ENCODE measurements at regions not wholly inside any gene's neighbourhood (a gene's known extent, or its start where the extent isn't known, plus 50 kb on each side); places are given as distances from the start of the nearest gene placed in this dataset.

DNA sequence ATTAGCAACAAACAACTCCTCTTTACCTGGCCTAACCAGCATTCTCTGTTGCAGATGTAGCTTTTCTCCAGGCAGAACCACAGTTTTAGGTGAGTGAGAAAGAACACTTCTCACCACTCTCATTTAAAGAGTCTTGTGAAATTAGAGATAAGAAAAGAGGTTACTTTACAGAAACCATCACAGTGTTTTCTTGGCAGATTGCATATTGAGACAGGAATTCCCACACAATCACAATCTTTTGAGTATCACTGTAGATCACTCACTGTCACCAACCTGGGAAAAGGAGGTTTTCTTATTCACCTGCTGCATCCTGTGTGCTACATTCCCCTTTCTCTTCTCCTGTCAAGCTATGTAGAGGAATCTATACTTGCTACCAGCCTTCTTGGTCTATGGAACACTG, 574.6 kb downstream of the SLC4A3 start:
- no peak overlapping the region for H3K4me3 ChIP-seq (ENCODE audit: extremely low read depth, insufficient read depth, low read length, poor library complexity, severe bottlenecking)
- no peaks in the 10 kb centered on the region for H3K9me3 ChIP-seq (ENCODE audit: control insufficient read depth, low read length)
- H3K36me3 ChIP-seq (ENCODE audit: control insufficient read depth, insufficient read depth, low read length) = no peaks in the 10 kb centered on the region
- no peak overlapping the region for H3K27ac ChIP-seq (ENCODE audit: low read depth, low read length, severe bottlenecking)
- H3K4me1 ChIP-seq (ENCODE audit: control insufficient read depth, insufficient read depth, low read length, poor library complexity, severe bottlenecking) = no peaks in the 10 kb centered on the region

DNA sequence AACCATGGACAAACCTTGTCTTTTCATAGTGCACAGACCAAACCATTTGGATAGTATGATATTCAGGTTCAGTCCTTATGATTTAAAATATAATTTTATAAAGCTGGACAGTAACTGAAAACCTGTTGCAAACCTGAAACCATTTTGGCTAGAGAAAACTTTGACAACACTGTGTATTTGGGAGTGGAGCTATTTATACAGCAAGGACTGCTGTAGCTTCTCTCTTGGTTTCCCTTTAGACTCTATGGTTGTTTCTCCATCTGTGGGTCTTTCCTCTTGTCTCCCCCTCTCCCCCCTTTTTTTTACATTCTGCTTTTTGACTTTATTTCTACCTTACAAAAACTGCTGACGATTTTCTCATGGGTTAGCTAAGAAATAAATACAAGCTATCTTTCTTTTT, 581.7 kb downstream of the SLC4A3 start:
- H3K9me3 ChIP-seq (ENCODE audit: control insufficient read depth, low read length) = no peaks in the 10 kb centered on the region
- no peak overlapping the region for H3K4me3 ChIP-seq (ENCODE audit: extremely low read depth, insufficient read depth, low read length, poor library complexity, severe bottlenecking)
- no peaks in the 10 kb centered on the region for H3K36me3 ChIP-seq (ENCODE audit: control insufficient read depth, insufficient read depth, low read length)
- no CpG with 5 or more reads among the region's 1 CpG for WGBS, 2 experiments (ENCODE audit: insufficient coverage in 2 of 2)
- H3K27ac ChIP-seq (ENCODE audit: low read depth, low read length, severe bottlenecking) = no peak overlapping the region
- H3K4me1 ChIP-seq (ENCODE audit: control insufficient read depth, insufficient read depth, low read length, poor library complexity, severe bottlenecking) = no peaks in the 10 kb centered on the region

DNA sequence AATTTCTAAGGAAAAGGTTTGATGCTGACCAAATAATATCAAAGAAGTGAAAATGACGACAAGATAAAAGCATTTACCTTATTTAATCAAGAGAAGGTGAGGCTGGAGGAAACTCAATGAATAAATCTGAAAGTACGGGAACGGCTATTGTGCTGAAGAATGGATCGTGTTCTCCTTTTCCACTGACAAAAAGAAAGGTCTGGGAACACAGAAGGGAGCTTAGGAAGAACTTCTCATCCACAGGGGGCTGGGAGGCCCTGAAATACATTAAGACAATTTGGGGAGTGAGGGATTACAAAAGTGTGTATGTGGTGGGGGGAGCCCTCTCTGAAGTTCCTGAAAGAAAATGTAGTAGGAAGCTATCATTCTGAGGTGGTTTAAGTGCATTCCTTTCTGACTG, 582.3 kb downstream of the SLC4A3 start:
- H3K9me3 ChIP-seq (ENCODE audit: control insufficient read depth, low read length) = no peaks in the 10 kb centered on the region
- H3K27ac ChIP-seq (ENCODE audit: low read depth, low read length, severe bottlenecking) = no peak overlapping the region
- no peak overlapping the region for H3K4me3 ChIP-seq (ENCODE audit: extremely low read depth, insufficient read depth, low read length, poor library complexity, severe bottlenecking)
- H3K36me3 ChIP-seq (ENCODE audit: control insufficient read depth, insufficient read depth, low read length) = no peaks in the 10 kb centered on the region
- WGBS, 2 experiments (ENCODE audit: insufficient coverage in 2 of 2) = no CpG with 5 or more reads among the region's 4 CpGs
- no peaks in the 10 kb centered on the region for H3K4me1 ChIP-seq (ENCODE audit: control insufficient read depth, insufficient read depth, low read length, poor library complexity, severe bottlenecking)

DNA sequence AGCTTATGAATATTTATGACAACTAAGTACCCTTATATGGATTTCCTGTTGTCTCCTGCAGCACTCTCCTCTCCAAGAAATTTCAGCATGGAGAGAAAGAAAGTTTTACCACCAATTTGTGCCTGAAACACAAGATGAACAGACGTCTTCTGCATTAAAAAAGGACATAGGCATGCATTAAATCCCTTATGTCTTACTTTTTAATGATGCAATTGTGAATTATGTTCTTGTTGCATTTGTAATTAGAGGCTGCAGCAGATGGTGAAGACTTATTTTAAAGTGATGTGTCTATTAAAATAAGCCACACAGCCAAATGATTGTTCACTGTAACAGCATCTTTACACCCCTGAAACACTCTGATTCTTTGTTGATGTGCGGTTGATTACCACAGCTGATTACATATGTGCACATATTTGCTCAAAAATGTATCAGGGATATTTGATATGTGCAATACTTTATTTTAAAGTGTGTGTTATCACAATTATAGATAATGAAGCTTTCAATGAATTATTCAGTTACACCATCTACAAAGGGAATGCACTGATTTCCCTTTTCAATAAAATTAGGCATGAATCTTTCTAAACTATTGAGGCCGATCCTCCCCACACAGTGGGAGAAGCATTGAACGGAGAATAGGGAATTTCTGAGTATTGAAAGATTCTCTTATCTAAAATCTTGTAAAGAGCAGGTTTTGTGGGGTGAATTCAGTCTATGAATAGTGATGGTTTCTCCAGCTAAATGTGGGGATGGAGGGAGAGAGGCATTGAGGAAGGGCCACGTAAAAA, 585.1 kb downstream of the SLC4A3 start:
- Histone ChIP-seq H3K9me3 (ENCODE audit: control insufficient read depth, low read length) (no peaks in the 10 kb centered on the region), H3K36me3 (ENCODE audit: control insufficient read depth, insufficient read depth, low read length) (no peaks in the 10 kb centered on the region), H3K27ac (ENCODE audit: low read depth, low read length, severe bottlenecking) (no peak overlapping the region), H3K4me1 (ENCODE audit: control insufficient read depth, insufficient read depth, low read length, poor library complexity, severe bottlenecking) (no peaks in the 10 kb centered on the region), H3K4me3 (ENCODE audit: extremely low read depth, insufficient read depth, low read length, poor library complexity, severe bottlenecking) (no peak overlapping the region)
- WGBS, 2 experiments (ENCODE audit: insufficient coverage in 2 of 2) = 60 to 100% methylated on average over 1 to 2 of the region's 5 CpGs

DNA sequence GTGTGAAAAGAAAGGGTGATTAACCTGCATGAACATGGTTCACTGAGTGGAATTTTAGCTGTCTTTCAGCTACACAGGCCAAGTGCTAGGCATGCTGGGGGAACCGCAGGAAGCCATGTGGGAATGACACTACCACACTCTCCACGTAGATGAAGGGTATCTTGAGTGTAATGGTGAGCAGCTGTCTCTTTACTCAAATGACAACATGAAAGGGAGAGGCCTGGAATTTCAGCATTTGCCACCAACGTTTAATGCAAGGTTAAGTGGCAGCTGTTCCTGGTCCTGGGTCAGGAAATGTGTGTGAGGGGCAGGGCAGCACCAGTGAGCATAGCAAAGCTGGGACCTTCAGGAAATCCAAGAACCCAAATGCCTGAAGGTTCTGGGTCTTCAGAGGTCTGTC, 588.4 kb downstream of the SLC4A3 start:
- no peaks in the 10 kb centered on the region for H3K4me1 ChIP-seq (ENCODE audit: control insufficient read depth, insufficient read depth, low read length, poor library complexity, severe bottlenecking)
- no peak overlapping the region for H3K27ac ChIP-seq (ENCODE audit: low read depth, low read length, severe bottlenecking)
- H3K4me3 ChIP-seq (ENCODE audit: extremely low read depth, insufficient read depth, low read length, poor library complexity, severe bottlenecking) = no peak overlapping the region
- H3K36me3 ChIP-seq (ENCODE audit: control insufficient read depth, insufficient read depth, low read length) = no peaks in the 10 kb centered on the region
- WGBS, 2 experiments (ENCODE audit: insufficient coverage in 2 of 2) = 50 to 100% methylated on average over 1 of the region's 3 CpGs
- no peaks in the 10 kb centered on the region for H3K9me3 ChIP-seq (ENCODE audit: control insufficient read depth, low read length)

DNA sequence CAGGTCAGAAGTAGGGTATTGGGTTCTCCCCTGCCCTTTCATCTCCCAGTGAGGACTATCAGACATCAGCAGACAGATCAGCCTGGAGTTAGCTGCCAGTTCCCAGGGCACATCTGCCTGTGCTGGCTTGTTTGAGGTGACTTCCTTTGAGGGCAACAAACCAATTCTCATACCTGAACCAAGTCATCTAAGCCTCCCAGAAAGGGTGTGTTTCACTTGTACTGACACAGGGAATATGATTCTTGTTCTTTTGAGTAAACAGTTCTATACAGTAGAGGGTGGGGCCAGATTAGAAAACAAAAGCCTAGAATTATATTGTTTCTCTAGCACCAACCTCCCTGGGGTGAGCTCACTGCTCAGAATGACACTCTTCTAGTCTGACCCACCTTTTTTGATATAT, 591.9 kb downstream of the SLC4A3 start:
- no peaks in the 10 kb centered on the region for H3K9me3 ChIP-seq (ENCODE audit: control insufficient read depth, low read length)
- no peak overlapping the region for H3K27ac ChIP-seq (ENCODE audit: low read depth, low read length, severe bottlenecking)
- no peaks in the 10 kb centered on the region for H3K4me1 ChIP-seq (ENCODE audit: control insufficient read depth, insufficient read depth, low read length, poor library complexity, severe bottlenecking)
- no peaks in the 10 kb centered on the region for H3K36me3 ChIP-seq (ENCODE audit: control insufficient read depth, insufficient read depth, low read length)
- H3K4me3 ChIP-seq (ENCODE audit: extremely low read depth, insufficient read depth, low read length, poor library complexity, severe bottlenecking) = no peak overlapping the region

DNA sequence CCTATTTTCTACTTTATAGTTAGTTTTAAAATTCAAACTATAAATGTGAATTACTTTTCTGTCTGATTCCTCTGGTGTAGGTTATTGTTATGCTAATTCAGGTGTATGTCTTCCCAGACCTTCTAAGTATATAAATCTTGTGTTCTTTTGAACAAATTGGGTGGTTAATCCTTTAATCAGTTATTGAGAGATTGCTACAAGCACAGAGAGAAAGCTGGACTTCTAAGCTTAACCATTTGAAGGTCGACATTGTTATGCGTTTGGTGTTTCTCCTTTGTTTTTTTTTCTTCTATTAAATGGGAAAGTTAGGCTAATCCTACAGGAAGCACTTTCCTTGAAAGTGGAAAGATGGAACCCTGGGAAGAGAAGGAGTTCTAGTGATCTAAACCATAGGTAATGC, 592.6 kb downstream of the SLC4A3 start:
- WGBS, 2 experiments (ENCODE audit: insufficient coverage in 2 of 2) = 60 to 80% methylated on average over 1 of the region's 2 CpGs
- no peaks in the 10 kb centered on the region for H3K36me3 ChIP-seq (ENCODE audit: control insufficient read depth, insufficient read depth, low read length)
- no peaks in the 10 kb centered on the region for H3K4me1 ChIP-seq (ENCODE audit: control insufficient read depth, insufficient read depth, low read length, poor library complexity, severe bottlenecking)
- no peaks in the 10 kb centered on the region for H3K9me3 ChIP-seq (ENCODE audit: control insufficient read depth, low read length)
- H3K4me3 ChIP-seq (ENCODE audit: extremely low read depth, insufficient read depth, low read length, poor library complexity, severe bottlenecking) = no peak overlapping the region
- H3K27ac ChIP-seq (ENCODE audit: low read depth, low read length, severe bottlenecking) = no peak overlapping the region

DNA sequence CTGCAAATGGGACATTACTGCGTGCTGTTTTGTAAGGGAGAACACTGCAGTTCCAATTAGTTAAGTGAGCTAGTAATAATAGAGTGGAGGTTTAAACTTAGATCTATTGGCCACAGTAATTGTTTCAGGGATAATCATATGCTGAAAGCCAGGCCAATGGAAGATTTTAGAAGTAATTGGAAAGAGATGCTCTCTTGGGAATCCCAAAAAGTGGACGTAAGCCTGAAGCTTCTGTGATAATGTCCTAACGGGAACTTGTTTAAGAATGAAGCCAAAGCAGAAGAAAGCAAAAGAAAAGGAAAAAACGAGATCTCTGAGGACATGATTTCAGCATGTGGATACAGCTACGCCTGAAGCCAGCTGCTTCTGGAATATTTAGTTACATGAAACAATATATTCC, 594.6 kb downstream of the SLC4A3 start:
- no peaks in the 10 kb centered on the region for H3K4me1 ChIP-seq (ENCODE audit: control insufficient read depth, insufficient read depth, low read length, poor library complexity, severe bottlenecking)
- 95 to 96% methylated on average over 2 of the region's 5 CpGs for WGBS, 2 experiments (ENCODE audit: insufficient coverage in 2 of 2)
- H3K27ac ChIP-seq (ENCODE audit: low read depth, low read length, severe bottlenecking) = no peak overlapping the region
- H3K36me3 ChIP-seq (ENCODE audit: control insufficient read depth, insufficient read depth, low read length) = no peaks in the 10 kb centered on the region
- no peaks in the 10 kb centered on the region for H3K9me3 ChIP-seq (ENCODE audit: control insufficient read depth, low read length)
- H3K4me3 ChIP-seq (ENCODE audit: extremely low read depth, insufficient read depth, low read length, poor library complexity, severe bottlenecking) = no peak overlapping the region

DNA sequence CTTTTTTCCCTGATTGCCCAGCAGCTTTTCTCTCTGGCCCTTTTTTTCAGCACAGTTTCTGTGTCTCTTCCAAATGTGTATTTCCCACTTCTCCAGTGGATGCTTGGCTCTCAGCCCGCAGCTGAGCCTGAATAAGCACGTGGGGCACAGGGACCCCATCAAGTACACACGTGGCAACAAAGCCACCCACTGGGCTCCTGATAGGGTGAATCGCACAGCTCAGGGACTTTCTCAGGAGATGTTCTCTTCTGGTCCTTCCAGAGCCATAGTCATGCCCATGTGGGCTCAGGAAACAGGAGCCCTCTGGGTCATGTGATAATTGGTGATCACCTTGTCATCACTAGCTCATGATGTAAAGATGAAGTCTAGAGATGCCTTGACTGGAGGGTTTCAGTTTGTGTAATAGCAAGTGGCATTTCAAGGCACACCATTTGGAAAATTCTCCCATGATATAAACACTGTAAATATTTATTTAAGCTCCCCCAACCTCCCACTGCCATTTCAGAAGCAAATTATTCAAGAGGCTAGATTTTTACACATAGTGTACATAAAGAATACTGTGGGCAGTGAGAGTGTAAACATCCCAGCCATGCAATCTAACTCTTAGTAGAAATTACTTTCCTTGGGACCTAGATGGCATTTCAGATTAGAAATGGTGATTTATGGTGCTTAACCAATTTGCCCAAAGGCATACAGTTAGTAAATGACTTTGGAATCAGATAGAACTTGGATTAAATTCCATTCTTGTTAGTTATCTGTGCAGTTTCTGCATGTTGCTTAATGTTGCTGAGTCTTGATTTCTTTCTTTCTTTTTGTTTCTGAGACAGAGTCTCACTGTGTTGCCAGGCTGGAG, 597.5 kb downstream of the SLC4A3 start:
- Histone ChIP-seq H3K9me3 (ENCODE audit: control insufficient read depth, low read length) (no peaks in the 10 kb centered on the region), H3K36me3 (ENCODE audit: control insufficient read depth, insufficient read depth, low read length) (no peaks in the 10 kb centered on the region), H3K27ac (ENCODE audit: low read depth, low read length, severe bottlenecking) (no peak overlapping the region), H3K4me3 (ENCODE audit: extremely low read depth, insufficient read depth, low read length, poor library complexity, severe bottlenecking) (no peak overlapping the region), H3K4me1 (ENCODE audit: control insufficient read depth, insufficient read depth, low read length, poor library complexity, severe bottlenecking) (peaks cover 8% of the 10 kb centered on the region)
- WGBS, 2 experiments (ENCODE audit: insufficient coverage in 2 of 2) = 85% methylated on average over 4 of the region's 4 CpGs

DNA sequence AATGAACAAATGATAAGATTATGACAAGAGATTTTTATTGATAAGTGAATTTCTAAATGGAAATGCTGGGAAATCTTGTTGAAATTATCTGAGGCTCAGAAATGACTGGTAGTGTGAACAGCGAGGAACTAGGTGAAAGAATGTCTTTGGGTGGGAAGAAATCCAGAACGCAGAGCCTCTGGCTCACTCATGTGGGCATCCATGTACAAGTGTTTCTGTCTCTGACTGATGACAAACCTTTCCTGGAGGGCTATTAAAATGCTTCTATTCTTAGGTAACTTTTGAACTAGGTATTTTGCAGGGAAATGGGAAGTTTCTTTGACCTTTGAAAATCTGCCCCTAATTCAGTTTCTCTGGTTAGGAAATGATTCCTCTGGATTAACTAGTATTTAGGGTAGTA, 598.6 kb downstream of the SLC4A3 start:
- Histone ChIP-seq H3K4me1 (ENCODE audit: control insufficient read depth, insufficient read depth, low read length, poor library complexity, severe bottlenecking) (peaks cover 8% of the 10 kb centered on the region), H3K9me3 (ENCODE audit: control insufficient read depth, low read length) (no peaks in the 10 kb centered on the region), H3K36me3 (ENCODE audit: control insufficient read depth, insufficient read depth, low read length) (no peaks in the 10 kb centered on the region), H3K27ac (ENCODE audit: low read depth, low read length, severe bottlenecking) (no peak overlapping the region), H3K4me3 (ENCODE audit: extremely low read depth, insufficient read depth, low read length, poor library complexity, severe bottlenecking) (no peak overlapping the region)
- 100% methylated on average over 2 of the region's 2 CpGs for WGBS, 2 experiments (ENCODE audit: insufficient coverage in 2 of 2)

DNA sequence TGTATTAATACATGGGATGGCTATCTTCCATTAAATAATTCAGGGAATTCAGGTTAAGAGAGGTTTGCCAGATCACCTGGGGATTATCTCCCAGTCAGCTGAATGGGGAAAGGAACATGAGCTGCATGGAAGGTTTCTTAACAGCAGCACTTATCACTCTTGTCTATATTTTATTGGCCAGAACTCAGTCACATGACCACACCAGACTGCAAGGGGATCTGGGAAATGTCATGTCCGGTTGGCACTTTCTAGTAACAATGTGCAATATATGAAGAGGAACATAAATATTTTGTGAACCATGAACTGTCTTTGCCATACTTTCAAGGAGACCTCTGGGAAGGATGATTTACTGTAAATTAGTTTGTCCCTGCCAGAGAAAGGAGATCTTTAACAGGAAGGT, 599.1 kb downstream of the SLC4A3 start:
- H3K36me3 ChIP-seq (ENCODE audit: control insufficient read depth, insufficient read depth, low read length) = no peaks in the 10 kb centered on the region
- H3K9me3 ChIP-seq (ENCODE audit: control insufficient read depth, low read length) = no peaks in the 10 kb centered on the region
- H3K4me3 ChIP-seq (ENCODE audit: extremely low read depth, insufficient read depth, low read length, poor library complexity, severe bottlenecking) = no peak overlapping the region
- 100% methylated on average over 1 of the region's 1 CpG; no CpG with 5 or more reads in 1 of the 2 experiments for WGBS, 2 experiments (ENCODE audit: insufficient coverage in 2 of 2)
- H3K4me1 ChIP-seq (ENCODE audit: control insufficient read depth, insufficient read depth, low read length, poor library complexity, severe bottlenecking) = peaks cover 8% of the 10 kb centered on the region
- H3K27ac ChIP-seq (ENCODE audit: low read depth, low read length, severe bottlenecking) = no peak overlapping the region

Measured in mesodermal cell (in vitro differentiated cells).